Testis (tissue), 2 donors: ENCODE measurements at regions not wholly inside any gene's neighbourhood (a gene's known extent, or its start where the extent isn't known, plus 50 kb on each side); places are given as distances from the start of the nearest gene placed in this dataset.

Experiments used
- CTCF ChIP-seq, 3 experiments: fragments of 450-650 bp in 2 of 3; fragments of 200-600 bp in 1 of 3; sonication (generic) in 1 of 3; IDR thresholded peaks; one replicate each; pipeline ENCODE4 v1.5.1; 2016 to 2019; ENCODE audit warnings: antibody characterized with exemption in 3 of 3, mild to moderate bottlenecking in 2 of 3, moderate library complexity in 1 of 3
- POLR2A ChIP-seq: fragments of 450-650 bp; IDR thresholded peaks from one replicate; pipeline ENCODE4 v1.6.1; 2017; ENCODE audit warnings: antibody characterized with exemption, mild to moderate bottlenecking, moderate library complexity

- TF ChIP-seq CTCF (IDR thresholded peaks at IDR 0.05) (no peak), POLR2A (no peak)
These were observed 256.6 kb downstream of the GBA3 start for GRCh38 chr4:22949161-22949855.
